GM18517 (cell line): ENCODE measurements at regions not wholly inside any gene's neighbourhood (a gene's known extent, or its start where the extent isn't known, plus 50 kb on each side); places are given as distances from the start of the nearest gene placed in this dataset.
"Not testable (repeated sequence)": the region's sequence is repeated elsewhere in the genome, so short reads cannot be mapped to it uniquely, and the experiment has no call there.

Experiments
- ATAC-seq: cut with Tn5 transposase; IDR thresholded peaks from one replicate; pipeline ENCODE4 v1.9.1; 2021; ENCODE audit warnings: mild to moderate bottlenecking, moderate library complexity; ENCODE audit not compliant: unreplicated experiment

DNA sequence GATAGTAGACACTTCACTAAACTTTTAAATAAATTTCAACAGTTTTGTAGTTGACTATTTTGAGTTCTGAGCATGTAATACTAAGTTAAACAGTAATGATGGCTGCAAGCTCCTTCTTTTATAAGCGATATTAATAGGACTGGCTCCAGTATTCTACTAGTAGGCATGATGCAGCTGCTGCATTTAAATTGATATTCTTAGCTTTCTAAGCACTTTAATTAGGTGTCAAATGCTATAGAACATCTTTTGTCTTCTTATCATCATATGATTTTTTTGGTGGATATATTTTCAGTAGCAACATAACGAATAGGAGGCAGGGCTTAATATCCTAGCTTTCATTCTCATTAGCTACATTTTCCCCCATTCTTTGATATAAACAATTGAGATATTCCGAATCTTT, 141.1 kb downstream of the FBXO4 start:
- ATAC-seq, result no peak

DNA sequence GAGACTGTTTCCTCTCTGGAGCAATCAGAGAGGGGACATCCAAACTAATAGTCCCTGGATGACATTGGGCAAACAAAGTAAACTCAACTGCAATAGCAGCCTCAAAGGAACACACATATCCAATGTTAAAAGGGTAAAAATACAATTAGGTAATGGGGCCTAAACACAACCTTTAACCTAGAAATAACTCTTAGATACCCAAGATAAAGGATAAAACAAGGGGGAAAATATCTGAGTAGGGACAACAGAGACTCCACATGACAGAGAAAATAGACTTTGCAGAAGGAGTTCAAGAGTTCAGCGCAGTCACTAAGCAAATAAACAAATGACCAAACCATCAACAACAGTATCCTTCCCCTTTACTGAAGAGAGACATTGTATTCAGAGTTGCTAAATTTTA, 149.3 kb downstream of the FBXO4 start:
- no peak for ATAC-seq

- no peak for ATAC-seq
Measured at GRCh38 chr5:42089705-42090104, 164.6 kb downstream of the FBXO4 start.

GRCh38 chr5:42090162-42090561, 165.1 kb downstream of the FBXO4 start:
- ATAC-seq, result no peak

- ATAC-seq, result not testable (repeated sequence)
Measured at GRCh38 chr5:42099846-42100245, 174.8 kb downstream of the FBXO4 start.

- ATAC-seq, result no peak
Measured at GRCh38 chr5:42108468-42108867, 183.4 kb downstream of the FBXO4 start.

GRCh38 chr5:42109006-42109572, 184.0 kb downstream of the FBXO4 start:
- no peak for ATAC-seq

DNA sequence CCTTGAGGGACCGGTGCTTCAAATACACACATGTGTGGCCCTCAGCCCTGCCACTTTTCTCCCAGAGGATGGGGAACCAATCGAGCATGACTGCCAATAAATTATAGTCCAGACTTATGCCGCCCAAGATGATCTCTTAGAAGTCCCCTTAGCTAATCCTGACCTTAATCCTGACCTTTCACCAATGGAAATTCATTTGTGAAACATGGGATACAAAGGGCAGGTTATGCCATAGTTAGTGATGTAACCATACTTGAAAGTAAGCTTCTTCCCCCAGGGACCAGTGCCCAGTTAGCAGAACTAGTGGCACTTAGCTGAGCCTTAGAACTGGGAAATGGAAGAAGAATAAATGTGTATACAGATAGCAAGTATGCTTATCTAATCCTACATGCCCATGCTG, 190.6 kb downstream of the FBXO4 start:
- not testable (repeated sequence) for ATAC-seq

- ATAC-seq, result no peak
Measured at GRCh38 chr5:42120070-42120469, 195.0 kb downstream of the FBXO4 start.

DNA sequence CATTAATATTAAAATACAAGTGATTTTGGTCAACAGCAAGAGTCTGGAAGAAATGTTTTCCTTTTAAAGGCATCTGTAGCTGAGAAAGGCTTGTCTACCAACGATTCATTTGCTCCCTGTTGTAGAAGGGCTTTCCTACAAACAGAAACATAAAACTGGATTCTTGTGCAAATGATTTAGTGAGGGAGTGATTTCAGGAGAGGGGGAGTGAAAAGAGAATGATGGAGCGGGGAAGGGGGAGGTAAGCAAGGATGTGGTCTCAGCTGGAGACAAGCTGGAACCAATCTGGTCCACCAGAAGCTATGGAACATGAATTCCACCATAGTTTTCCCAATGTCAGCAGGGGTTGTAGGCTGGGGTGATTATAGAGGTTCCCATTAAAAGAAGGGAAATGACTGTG, 196.3 kb downstream of the FBXO4 start:
- ATAC-seq, result no peak

DNA sequence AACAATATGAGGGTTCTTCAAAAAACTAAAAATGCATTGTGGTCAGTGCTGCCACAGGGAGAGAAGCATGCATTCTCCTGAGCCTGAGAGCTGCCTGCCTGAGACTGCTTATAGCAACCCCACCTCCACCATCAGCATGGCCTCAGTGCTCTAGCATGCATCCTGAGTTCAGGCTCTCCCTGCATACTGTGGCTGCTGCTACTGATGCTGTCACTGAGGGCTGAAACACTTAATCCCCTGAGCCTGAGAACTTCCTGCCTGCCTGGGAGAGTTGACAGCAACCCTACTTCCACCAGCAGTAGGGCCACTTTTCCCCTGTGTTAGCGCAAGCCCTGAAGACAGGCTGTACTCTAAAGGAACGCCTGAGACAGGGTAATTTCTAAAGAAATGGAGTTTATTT, 206.0 kb downstream of the FBXO4 start:
- ATAC-seq, result no peak

GRCh38 chr5:42143361-42143760, 218.3 kb downstream of the FBXO4 start:
- no peak for ATAC-seq

GRCh38 chr5:42148813-42149212, 223.7 kb downstream of the FBXO4 start:
- ATAC-seq, result no peak

- no peak for ATAC-seq
Measured at GRCh38 chr5:42157215-42157614, 232.1 kb downstream of the FBXO4 start.

GRCh38 chr5:42163083-42163482, 238.0 kb downstream of the FBXO4 start:
- no peak for ATAC-seq

GRCh38 chr5:42168091-42168670, 243.1 kb downstream of the FBXO4 start:
- no peak for ATAC-seq

- not testable (repeated sequence) for ATAC-seq
Measured at GRCh38 chr5:42176118-42176517, 247.1 kb upstream of the GHR start.

GRCh38 chr5:42179843-42180242, 243.4 kb upstream of the GHR start:
- not testable (repeated sequence) for ATAC-seq

- no peak for ATAC-seq
Measured at GRCh38 chr5:42216904-42217303, 206.3 kb upstream of the GHR start.

DNA sequence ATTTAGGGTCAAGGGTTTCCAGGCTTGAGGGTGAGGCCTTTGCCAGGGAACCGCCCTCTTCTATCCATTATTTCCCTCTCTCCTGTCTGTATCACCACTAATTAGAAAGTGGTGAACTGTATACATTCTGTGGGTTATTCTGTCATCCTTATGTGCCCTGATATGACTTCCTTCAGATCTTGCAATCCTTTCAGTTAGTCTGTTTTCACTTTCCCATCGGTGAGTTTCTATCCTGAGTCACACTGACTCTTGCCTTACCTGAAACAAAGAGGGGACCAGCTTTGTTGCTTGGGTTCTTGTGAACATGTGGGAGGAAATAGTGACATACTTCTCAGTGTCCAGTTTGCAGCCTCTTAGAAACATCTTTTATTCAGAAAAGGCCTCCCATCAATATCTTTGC, 205.4 kb upstream of the GHR start:
- no peak for ATAC-seq

GRCh38 chr5:42225009-42225408, 198.2 kb upstream of the GHR start:
- ATAC-seq, result no peak

GRCh38 chr5:42228279-42228678, 195.0 kb upstream of the GHR start:
- no peak for ATAC-seq

DNA sequence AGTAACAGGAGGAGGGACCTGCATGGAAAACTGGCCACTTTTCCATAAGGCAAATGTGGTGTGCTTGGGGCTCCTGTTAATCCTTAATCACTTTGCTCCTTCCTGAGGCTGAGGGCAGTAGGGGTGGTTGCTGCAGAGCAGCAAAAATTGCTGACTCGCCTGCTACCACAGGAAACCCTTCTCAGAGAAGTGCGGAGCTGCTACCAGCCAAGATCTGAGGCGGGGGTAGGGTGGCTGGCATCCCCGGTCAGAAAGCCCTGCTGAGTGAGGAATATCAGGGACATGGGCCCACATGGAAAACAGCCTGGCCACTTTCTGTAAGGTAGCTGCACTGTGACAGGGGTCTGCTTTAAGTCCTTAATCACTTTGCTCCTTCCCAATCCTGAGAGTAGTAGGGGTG, 192.4 kb upstream of the GHR start:
- no peak for ATAC-seq
